ENCODE measurements at regions not wholly inside any gene's neighbourhood (a gene's known extent, or its start where the extent isn't known, plus 50 kb on each side); places are given as distances from the start of the nearest gene placed in this dataset.
A peak's percentile ranks its signal among the peaks of the same experiment; 100 is the strongest.

- no peak for TF ChIP-seq POLR2A (IDR thresholded peaks at IDR 0.05; ENCODE audit: low read depth, low read length)
- no peak for DNase-seq (ENCODE audit: insufficient read length, low spot score)
- no peak for FAIRE-seq
Measured at GRCh38 chr1:218867066-218867465, 306.6 kb upstream of the LYPLAL1 start.

- DNase-seq (ENCODE audit: insufficient read length, low spot score) (no peak), FAIRE-seq (no peak)
- no peak for TF ChIP-seq POLR2A (IDR thresholded peaks at IDR 0.05; ENCODE audit: low read depth, low read length)
Measured at GRCh38 chr1:218867941-218868626, 305.6 kb upstream of the LYPLAL1 start.

- FAIRE-seq (no peak), DNase-seq (ENCODE audit: insufficient read length, low spot score) (no peak)
- no peak for TF ChIP-seq POLR2A (IDR thresholded peaks at IDR 0.05; ENCODE audit: low read depth, low read length)
Measured at GRCh38 chr1:218869276-218869675, 304.4 kb upstream of the LYPLAL1 start.

GRCh38 chr1:218872026-218872425 is 301.7 kb upstream of the LYPLAL1 start:
- no peak for TF ChIP-seq POLR2A (IDR thresholded peaks at IDR 0.05; ENCODE audit: low read depth, low read length)
- DNase-seq (ENCODE audit: insufficient read length, low spot score) (no peak), FAIRE-seq (no peak)

GRCh38 chr1:218872928-218873327 is 300.8 kb upstream of the LYPLAL1 start:
- FAIRE-seq, result no peak
- no peak for DNase-seq (ENCODE audit: insufficient read length, low spot score)
- no peak for TF ChIP-seq POLR2A (IDR thresholded peaks at IDR 0.05; ENCODE audit: low read depth, low read length)

GRCh38 chr1:218874313-218874712 is 299.4 kb upstream of the LYPLAL1 start:
- no peak for TF ChIP-seq POLR2A (IDR thresholded peaks at IDR 0.05; ENCODE audit: low read depth, low read length)
- DNase-seq (ENCODE audit: insufficient read length, low spot score), result no peak
- peak; percentile 41 for FAIRE-seq

- FAIRE-seq (no peak), DNase-seq (ENCODE audit: insufficient read length, low spot score) (no peak)
- TF ChIP-seq POLR2A (IDR thresholded peaks at IDR 0.05; ENCODE audit: low read depth, low read length), result no peak
Measured at GRCh38 chr1:218874801-218875400, 298.8 kb upstream of the LYPLAL1 start.

- FAIRE-seq (no peak), DNase-seq (ENCODE audit: insufficient read length, low spot score) (no peak)
- no peak for TF ChIP-seq POLR2A (IDR thresholded peaks at IDR 0.05; ENCODE audit: low read depth, low read length)
Measured at GRCh38 chr1:218878369-218878768, 295.3 kb upstream of the LYPLAL1 start.

- DNase-seq (ENCODE audit: insufficient read length, low spot score), result no peak
- no peak for TF ChIP-seq POLR2A (IDR thresholded peaks at IDR 0.05; ENCODE audit: low read depth, low read length)
- no peak for FAIRE-seq
Measured at GRCh38 chr1:218880484-218881060, 293.1 kb upstream of the LYPLAL1 start.

- no peak for FAIRE-seq
- no peak for TF ChIP-seq POLR2A (IDR thresholded peaks at IDR 0.05; ENCODE audit: low read depth, low read length)
- no peak for DNase-seq (ENCODE audit: insufficient read length, low spot score)
Measured at GRCh38 chr1:218882454-218882853, 291.2 kb upstream of the LYPLAL1 start.

GRCh38 chr1:218886101-218886871 is 287.4 kb upstream of the LYPLAL1 start:
- no peak for DNase-seq (ENCODE audit: insufficient read length, low spot score)
- no peak for FAIRE-seq
- TF ChIP-seq POLR2A (IDR thresholded peaks at IDR 0.05; ENCODE audit: low read depth, low read length), result no peak

GRCh38 chr1:218887141-218887925 is 286.3 kb upstream of the LYPLAL1 start:
- TF ChIP-seq POLR2A (IDR thresholded peaks at IDR 0.05; ENCODE audit: low read depth, low read length), result no peak
- FAIRE-seq (no peak), DNase-seq (ENCODE audit: insufficient read length, low spot score) (no peak)

- TF ChIP-seq POLR2A (IDR thresholded peaks at IDR 0.05; ENCODE audit: low read depth, low read length), result no peak
- DNase-seq (ENCODE audit: insufficient read length, low spot score) (no peak), FAIRE-seq (no peak)
Measured at GRCh38 chr1:218890451-218890850, 283.2 kb upstream of the LYPLAL1 start.

- no peak for FAIRE-seq
- DNase-seq (ENCODE audit: insufficient read length, low spot score), result no peak
- TF ChIP-seq POLR2A (IDR thresholded peaks at IDR 0.05; ENCODE audit: low read depth, low read length), result no peak
Measured at GRCh38 chr1:218891577-218891976, 282.1 kb upstream of the LYPLAL1 start.
